ENCODE measurements at regions not wholly inside any gene's neighbourhood (a gene's known extent, or its start where the extent isn't known, plus 50 kb on each side); places are given as distances from the start of the nearest gene placed in this dataset.

DNA sequence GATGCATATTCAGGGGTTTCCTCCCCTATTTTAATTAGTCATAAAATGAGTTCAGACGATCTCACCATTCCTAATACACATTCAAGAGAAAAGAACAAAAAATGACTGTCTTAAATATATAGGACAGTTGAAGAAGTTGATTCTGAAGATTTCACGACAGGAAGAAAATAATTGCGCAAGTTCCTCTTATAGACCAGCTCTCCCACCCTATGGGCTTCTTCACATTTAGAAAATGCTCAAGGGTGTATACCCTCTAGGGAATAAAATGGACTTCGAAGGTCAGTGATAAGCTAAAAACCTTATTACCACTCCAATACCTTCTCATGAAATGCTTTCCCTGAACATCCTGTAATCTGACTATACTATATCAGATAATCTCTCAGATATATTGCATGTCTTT is 149.2 kb upstream of the TEX13C start:
- TF ChIP-seq CTCF (IDR thresholded peaks at IDR 0.05): no peak
- Mint-ChIP-seq H3K27ac (ENCODE audit: unreplicated experiment) (no peak overlapping the region), H3K27me3 (ENCODE audit: low read depth) (no peaks in the 10 kb centered on the region), H3K9me3 (ENCODE audit: low read depth) (no peaks in the 10 kb centered on the region), H3K36me3 (ENCODE audit: low read depth) (no peaks in the 10 kb centered on the region), H3K4me1 (ENCODE audit: low read depth) (no peaks in the 10 kb centered on the region), H3K4me3 (ENCODE audit: unreplicated experiment) (no peak overlapping the region)
- DNase-seq (ENCODE audit: low spot score): no peak

DNA sequence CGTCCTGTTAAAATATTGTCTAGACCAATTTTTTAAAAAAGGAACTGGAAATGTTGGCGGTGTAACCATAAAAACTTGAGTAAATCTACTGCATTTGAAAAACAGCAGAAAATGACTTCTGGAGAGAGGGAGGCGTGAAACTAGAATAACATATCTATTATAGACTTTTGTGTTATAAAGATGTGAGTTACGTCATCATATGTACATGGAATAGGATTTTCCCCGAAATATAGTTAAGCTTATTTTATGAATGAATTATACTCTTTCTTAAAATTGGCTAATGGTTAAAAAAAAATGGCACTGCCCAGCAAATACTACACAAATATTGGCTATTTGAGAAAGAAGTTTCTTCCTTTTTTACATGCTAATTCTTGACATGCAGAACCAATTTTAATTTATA is 147.1 kb upstream of the TEX13C start:
- H3K27me3 Mint-ChIP-seq (ENCODE audit: low read depth): no peaks in the 10 kb centered on the region
- TF ChIP-seq CTCF (IDR thresholded peaks at IDR 0.05): no peak
- H3K4me1 Mint-ChIP-seq (ENCODE audit: low read depth): no peaks in the 10 kb centered on the region
- no peaks in the 10 kb centered on the region for H3K36me3 Mint-ChIP-seq (ENCODE audit: low read depth)
- no peaks in the 10 kb centered on the region for H3K9me3 Mint-ChIP-seq (ENCODE audit: low read depth)
- H3K4me3 Mint-ChIP-seq (ENCODE audit: unreplicated experiment): no peak overlapping the region
- no peak for DNase-seq (ENCODE audit: low spot score)
- no peak overlapping the region for H3K27ac Mint-ChIP-seq (ENCODE audit: unreplicated experiment)

DNA sequence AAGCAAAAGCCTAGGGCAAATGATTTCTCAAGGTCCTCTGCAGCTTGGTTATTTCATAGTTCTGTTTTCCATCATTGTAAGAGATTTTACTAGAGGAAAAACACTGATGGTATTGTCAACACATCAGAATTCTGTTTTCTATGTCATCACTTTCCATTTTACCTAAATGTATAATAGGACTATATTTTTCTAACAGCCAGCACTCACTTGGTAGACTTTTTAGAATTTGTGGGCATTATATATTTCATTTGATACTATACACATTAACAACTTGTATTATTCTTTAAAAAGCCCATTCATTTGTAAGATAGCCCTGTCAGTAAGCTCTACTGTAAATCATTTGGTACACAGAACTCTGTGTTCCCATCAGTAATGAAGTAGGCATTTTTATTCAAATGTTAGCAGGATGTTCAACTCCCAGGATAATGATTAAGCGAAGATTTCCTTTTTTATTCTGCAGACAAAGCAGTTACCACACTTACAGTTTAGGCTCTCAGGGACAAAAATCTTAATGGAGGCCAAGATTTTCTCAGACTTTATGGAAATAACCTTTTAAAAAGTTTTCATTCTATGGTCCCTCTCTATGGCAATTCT is 143.6 kb upstream of the TEX13C start:
- no peak for DNase-seq (ENCODE audit: low spot score)
- Mint-ChIP-seq H3K4me1 (ENCODE audit: low read depth) (no peaks in the 10 kb centered on the region), H3K36me3 (ENCODE audit: low read depth) (no peaks in the 10 kb centered on the region), H3K27ac (ENCODE audit: unreplicated experiment) (no peak overlapping the region), H3K27me3 (ENCODE audit: low read depth) (no peaks in the 10 kb centered on the region), H3K4me3 (ENCODE audit: unreplicated experiment) (no peak overlapping the region), H3K9me3 (ENCODE audit: low read depth) (no peaks in the 10 kb centered on the region)
- TF ChIP-seq CTCF (IDR thresholded peaks at IDR 0.05): no peak

DNA sequence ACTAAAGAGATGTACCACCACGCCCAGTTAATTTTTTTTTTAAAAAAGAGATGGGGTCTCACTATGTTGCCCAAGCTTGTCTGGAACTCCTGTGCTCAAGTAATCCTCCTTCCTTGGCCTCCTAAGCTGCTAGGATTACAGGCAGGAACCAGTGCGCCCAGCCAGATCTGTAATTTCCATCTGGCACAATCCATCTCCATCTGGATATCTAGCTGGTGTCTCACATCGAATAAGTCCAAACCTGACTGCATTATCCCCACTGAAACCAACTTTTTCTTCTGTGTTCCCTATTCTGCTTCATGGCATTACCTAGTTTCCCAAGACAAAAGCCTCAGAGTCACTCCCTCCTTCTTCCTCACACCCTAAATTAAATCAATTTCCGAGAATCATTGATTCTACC is 125.8 kb upstream of the TEX13C start:
- no peaks in the 10 kb centered on the region for H3K36me3 Mint-ChIP-seq (ENCODE audit: low read depth)
- H3K9me3 Mint-ChIP-seq (ENCODE audit: low read depth): no peaks in the 10 kb centered on the region
- H3K4me3 Mint-ChIP-seq (ENCODE audit: unreplicated experiment): no peak overlapping the region
- no peaks in the 10 kb centered on the region for H3K4me1 Mint-ChIP-seq (ENCODE audit: low read depth)
- H3K27me3 Mint-ChIP-seq (ENCODE audit: low read depth): peaks cover 12% of the 10 kb centered on the region
- DNase-seq (ENCODE audit: low spot score): no peak
- no peak overlapping the region for H3K27ac Mint-ChIP-seq (ENCODE audit: unreplicated experiment)
- TF ChIP-seq CTCF (IDR thresholded peaks at IDR 0.05): no peak

DNA sequence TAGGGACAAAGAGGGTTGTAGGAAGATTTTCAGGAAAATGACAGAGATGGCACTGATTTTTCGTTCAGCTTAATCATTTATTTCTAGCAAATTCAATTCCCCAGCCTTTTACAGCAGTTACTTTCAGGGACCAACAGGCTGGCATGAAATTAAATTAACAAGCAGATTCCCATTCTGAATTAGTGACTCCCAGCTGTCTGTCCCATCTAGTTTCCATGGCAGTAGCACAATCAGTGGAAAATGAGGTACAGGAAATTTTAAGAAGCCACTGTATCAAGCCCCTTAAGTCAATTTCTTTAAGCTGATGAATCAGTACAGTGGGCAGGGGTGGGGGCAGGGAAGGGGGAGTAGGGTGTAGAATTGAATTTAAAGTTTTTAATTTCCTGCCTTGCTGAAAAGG is 121.1 kb upstream of the TEX13C start:
- peaks cover 36% of the 10 kb centered on the region for H3K27me3 Mint-ChIP-seq (ENCODE audit: low read depth)
- DNase-seq (ENCODE audit: low spot score): no peak

More for the DNA sequence above, 121.1 kb upstream of the TEX13C start:
- TF ChIP-seq CTCF (IDR thresholded peaks at IDR 0.05): no peak
- Mint-ChIP-seq H3K36me3 (ENCODE audit: low read depth) (no peaks in the 10 kb centered on the region), H3K4me3 (ENCODE audit: unreplicated experiment) (no peak overlapping the region), H3K4me1 (ENCODE audit: low read depth) (peaks cover 3% of the 10 kb centered on the region), H3K27ac (ENCODE audit: unreplicated experiment) (no peak overlapping the region), H3K9me3 (ENCODE audit: low read depth) (no peaks in the 10 kb centered on the region)

Measured in chondrocyte (in vitro differentiated cells).